AG04449 (cell line): ENCODE measurements at regions not wholly inside any gene's neighbourhood (a gene's known extent, or its start where the extent isn't known, plus 50 kb on each side); places are given as distances from the start of the nearest gene placed in this dataset.
A peak's percentile ranks its signal among the peaks of the same experiment; 100 is the strongest.
"Not testable (repeated sequence)": the region's sequence is repeated elsewhere in the genome, so short reads cannot be mapped to it uniquely, and the experiment has no call there.

Experiments
- CTCF ChIA-PET: fragments of 350-600 bp; formaldehyde crosslinking; extraction: SDS; loops from one replicate; lab custom pipeline; 2021; ENCODE audit warnings: antibody characterized with exemption; lab: Yijun Ruan, JAX
- POLR2A ChIA-PET: fragments of 400-600, 350-600 bp; formaldehyde crosslinking; extraction: SDS; loops from one replicate; lab custom pipeline; 2020; ENCODE audit warnings: antibody characterized with exemption, inconsistent platforms; lab: Yijun Ruan, JAX
- DNase-seq: peaks from one replicate; pipeline ENCODE4 v3.0.0-alpha.2; 2010; ENCODE audit warnings: low read depth, low spot score
- H3K4me3 ChIP-seq: 2 replicates; pipeline ENCODE4 v1.5.1; 2011; ENCODE audit warnings: low read depth, mild to moderate bottlenecking, control low read depth, low read length
- CTCF ChIP-seq: IDR thresholded peaks from one replicate; pipeline ENCODE4 v1.5.1; 2011; ENCODE audit warnings: mild to moderate bottlenecking, moderate library complexity, low read length, control low read depth, inconsistent platforms; ENCODE audit not compliant: insufficient read depth; ENCODE audit errors: missing control alignments

DNA sequence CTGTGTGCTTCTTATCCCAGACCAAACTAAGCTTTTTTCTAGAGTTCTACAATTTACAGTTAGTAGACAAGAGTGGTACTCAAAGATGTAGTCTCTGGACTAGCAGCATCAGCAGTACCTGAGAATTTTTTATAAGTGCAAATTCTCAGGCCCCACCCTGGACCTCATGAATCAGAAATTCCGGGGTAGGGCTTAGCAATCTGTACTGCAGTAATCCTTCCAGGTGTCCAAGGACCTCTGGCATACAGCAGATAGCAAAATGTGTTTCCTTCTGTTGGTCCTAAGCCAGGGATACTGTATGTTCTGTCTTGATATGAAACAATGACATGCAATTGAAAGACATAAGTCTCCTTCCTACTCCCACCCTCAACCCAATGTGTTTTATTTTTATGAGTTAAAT lies 194.3 kb downstream of the MSX2 start:
- TF ChIP-seq CTCF, result no peak
- ChIA-PET POLR2A (no interaction called here), CTCF (no interaction called here)
- no peak for DNase-seq
- H3K4me3 ChIP-seq, result no peak overlapping the region

- ChIA-PET POLR2A (no interaction called here), CTCF (no interaction called here)
- no peak for TF ChIP-seq CTCF
- DNase-seq, result no peak
- H3K4me3 ChIP-seq, result no peak overlapping the region
Observed at GRCh38 chr5:174917976-174918554, 193.7 kb downstream of the MSX2 start.

GRCh38 chr5:174917435-174917834 lies 193.1 kb downstream of the MSX2 start:
- CTCF ChIA-PET, POLR2A ChIA-PET, DNase-seq, H3K4me3 ChIP-seq: not testable (repeated sequence)

DNA sequence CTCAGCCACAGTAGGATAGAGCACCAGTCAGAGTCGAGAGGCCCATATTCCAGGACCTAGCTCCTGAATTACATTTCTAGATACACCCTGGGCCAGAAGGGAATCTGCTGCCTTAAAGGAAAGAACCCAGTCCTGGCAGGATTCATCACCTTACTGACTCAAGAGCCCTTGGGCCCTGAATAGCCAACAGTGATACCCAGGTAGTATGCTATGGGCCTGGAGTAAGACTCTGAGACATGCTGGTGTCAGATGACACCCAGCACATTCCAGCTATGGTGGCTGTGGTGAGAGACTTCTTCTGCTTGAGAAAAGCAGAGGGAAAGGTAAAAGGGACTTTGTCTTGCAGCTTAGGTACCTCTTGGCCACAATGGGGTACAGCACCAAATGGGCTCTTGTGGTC lies 192.5 kb downstream of the MSX2 start:
- POLR2A ChIA-PET, CTCF ChIA-PET: not testable (repeated sequence)

DNA sequence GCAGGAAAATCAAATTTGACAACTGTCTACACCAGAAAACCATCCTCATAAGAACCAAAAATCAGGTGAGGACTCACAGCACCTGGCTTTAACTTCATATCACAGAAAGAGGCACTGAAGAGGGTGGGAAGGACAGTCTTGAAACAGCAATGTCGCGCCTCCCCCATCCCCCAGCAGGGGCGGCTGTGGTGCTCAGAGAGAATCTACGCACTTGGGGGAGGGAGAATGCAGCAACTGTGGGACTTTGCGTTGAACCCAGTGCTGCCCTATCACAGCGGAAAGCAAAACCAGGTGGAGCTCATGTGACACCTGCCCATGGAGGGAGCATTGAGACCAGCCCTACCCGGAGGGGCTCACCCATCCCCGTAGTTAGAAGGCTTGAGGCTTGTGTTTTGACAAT lies 191.8 kb downstream of the MSX2 start:
- no peak for DNase-seq
- POLR2A ChIA-PET, result no interaction called here
- no peak overlapping the region for H3K4me3 ChIP-seq
- CTCF ChIA-PET, result no interaction called here
- no peak for TF ChIP-seq CTCF

More for the DNA sequence above, 192.5 kb downstream of the MSX2 start:
- not testable (repeated sequence) for H3K4me3 ChIP-seq, DNase-seq

DNA sequence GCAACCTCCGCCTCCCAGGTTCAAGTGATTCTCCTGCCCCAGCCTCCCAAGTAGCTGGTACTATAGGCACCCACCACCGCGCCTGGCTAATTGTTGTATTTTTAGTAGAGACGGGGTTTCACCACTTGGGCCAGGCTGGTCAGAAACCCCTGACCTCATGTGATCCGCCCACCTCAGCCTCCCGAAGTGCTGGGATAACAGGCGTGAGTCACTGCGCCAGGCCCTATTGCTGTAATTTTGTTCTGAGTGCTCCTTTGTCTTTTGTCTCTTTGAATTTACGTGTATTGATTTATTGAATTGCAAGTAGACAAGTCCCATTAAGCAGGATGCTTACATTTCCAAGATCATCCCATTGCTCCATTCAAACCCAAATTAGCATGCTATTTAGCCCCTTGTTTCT lies 186.7 kb downstream of the MSX2 start:
- DNase-seq, result no peak
- TF ChIP-seq CTCF, result no peak
- H3K4me3 ChIP-seq, result no peak overlapping the region
- ChIA-PET CTCF (interaction anchor here (0.8 to 1.4 kb wide), 2 partner anchors 9 to 24 kb away, joined by 3 to 9 read pairs; no protein-coding TSS in a partner anchor), POLR2A (no interaction called here)

DNA sequence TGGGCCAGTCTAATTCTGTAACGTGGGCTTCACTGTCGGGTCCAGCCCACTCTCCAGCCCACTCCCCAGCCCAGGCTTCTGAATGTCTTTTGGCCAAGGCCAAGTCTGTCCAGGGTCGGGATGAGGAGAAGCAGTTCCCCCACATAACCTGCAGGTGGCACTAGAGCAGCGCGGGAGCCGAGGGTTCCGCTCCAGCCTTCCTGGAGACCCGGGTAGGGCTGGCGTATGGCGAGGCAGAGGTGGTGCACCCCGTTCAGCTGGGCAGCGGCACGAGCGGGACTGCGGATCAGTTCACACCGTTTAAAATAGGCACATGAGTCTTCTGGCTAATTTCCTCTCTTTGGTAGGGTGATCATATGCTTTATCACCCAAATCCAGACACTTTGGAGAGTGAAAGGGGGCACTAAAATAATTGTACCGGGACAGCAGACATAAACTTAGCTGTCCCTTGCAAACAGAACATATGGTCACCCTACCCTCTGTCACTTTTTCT lies 185.9 kb downstream of the MSX2 start:
- H3K4me3 ChIP-seq, result no peak overlapping the region; the same call in 1 of the 2 replicates
- ChIA-PET CTCF (interaction anchor here (0.8 to 1.4 kb wide), 7 partner anchors 10 to 582 kb away, joined by 3 to 9 read pairs (median 3); no protein-coding TSS in a partner anchor), POLR2A (no interaction called here)
- peak; percentile 88 for TF ChIP-seq CTCF
- DNase-seq, result no peak
